ENCODE measurements at regions not wholly inside any gene's neighbourhood (a gene's known extent, or its start where the extent isn't known, plus 50 kb on each side); places are given as distances from the start of the nearest gene placed in this dataset.

DNA sequence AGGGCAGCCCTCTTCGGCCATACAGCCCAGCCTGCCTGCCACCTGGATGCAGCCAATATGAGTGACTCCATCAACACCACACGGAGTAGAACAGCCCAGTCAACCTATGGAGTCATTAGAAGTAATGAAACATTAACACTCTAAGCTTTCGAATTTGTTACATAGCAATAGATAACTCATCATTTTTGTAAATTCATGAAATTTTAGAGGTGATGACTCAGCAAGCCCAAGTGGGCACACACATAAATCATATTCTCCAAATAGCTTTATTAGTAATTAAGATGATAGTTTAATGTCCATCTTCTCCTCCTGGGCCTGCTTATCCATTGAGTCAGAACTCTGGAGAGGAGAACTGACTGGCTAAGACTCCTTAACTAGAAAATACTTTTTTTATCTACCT is 335.0 kb upstream of the KCNH8 start:
- no peak for DNase-seq

DNA sequence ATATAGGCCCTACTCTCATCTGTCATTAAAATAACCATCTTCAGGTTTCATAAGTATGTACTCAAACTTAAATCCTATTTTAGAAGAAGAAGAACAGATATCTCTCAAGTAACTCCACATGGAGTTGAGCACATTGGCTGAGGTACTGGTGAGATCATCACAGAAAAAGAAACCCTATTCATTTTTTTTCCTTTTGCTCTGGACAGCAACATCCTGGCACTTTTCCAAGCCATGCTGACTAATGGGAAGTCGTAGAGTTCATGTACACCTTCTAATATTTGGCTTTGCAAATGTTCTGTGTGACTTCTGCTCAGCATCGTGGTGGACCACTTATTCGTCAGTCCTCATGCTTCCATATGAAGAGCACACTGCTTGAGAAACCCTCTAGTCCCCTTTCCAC is 336.0 kb upstream of the KCNH8 start:
- DNase-seq, result no peak

DNA sequence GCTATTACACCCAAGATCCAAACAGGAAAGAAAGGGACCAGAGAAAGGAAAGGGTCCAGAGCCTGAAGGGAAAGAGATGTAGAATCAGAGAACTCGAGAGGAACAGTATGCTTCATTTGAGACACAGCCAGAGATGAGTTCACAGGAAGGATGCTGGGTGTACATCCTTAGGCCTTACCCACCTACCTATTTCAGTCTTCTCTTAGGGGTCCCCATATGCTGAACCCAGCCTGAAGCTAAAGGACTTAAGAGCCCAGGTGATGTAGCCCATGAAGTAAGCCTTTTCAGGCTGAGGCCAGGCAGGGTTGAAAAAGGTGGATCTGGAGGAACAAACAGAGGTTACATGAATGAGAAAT is 338.0 kb upstream of the KCNH8 start:
- no peak for DNase-seq

DNA sequence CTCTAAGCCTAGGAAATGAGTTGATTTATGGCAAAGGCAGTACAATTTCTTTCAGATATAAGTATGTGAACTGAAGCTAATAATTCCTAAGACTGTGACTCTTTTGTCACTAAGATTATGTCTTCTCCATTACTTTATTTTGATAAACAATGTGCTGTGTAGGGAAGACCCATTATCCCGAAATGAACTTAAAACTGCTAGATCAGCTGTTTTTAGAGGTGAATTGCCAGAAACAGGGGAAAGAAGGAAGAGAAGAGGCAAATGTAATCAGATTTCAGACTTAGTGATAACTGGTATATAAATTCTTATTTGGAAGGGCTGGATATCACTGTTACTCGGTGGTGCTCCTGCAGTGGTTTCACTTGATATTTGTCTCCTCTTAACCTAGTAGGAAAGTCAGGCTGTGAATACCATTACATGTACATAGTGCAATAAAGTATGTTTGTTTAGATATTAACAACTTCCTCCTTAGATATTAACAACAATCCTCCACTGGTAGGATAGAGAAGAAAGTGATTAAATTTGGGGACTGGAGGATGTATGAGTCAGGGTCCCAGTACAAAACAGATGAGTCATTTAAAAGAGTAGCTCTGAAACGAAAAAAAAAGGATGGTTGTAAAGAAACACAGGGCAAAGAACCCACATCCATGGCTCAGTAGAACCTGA is 338.5 kb upstream of the KCNH8 start:
- no peak for DNase-seq

DNA sequence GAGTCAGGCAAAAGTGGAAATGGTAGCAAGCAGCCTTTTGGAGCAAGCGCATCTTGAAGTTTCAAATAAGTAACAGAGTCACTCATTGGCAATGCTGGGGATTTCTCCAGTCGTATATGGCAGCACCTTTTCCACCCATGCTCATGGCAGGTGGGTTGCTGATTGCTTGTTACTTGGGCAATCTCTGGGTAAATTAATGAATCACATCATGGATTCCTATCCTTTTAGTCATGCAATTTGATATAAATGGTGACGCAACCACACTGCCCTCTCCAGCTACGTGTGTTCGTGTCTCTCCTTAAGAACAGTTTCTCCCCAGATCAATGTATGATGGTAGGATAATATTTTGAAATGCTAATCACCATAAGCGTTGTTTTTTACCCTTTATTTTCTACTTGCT is 339.9 kb upstream of the KCNH8 start:
- DNase-seq, result no peak

DNA sequence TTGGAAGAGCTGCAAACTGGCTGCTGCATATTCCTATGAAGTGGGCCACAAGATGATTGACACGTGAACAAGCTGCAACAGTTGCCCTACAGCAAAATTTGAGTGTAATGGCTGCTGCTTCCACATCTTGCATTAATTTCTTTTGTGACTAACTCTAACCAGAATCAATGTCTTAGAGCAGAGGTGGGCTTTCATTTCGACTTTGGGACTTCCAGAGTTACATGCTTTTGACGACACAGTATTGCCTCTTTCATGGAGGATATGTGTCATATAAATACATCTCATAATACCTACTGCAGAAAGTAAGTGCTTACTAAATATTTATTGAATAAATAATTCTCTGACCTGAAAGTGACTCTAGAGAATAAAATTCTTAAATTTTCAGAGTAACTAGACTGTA is 340.7 kb upstream of the KCNH8 start:
- DNase-seq, result no peak

DNA sequence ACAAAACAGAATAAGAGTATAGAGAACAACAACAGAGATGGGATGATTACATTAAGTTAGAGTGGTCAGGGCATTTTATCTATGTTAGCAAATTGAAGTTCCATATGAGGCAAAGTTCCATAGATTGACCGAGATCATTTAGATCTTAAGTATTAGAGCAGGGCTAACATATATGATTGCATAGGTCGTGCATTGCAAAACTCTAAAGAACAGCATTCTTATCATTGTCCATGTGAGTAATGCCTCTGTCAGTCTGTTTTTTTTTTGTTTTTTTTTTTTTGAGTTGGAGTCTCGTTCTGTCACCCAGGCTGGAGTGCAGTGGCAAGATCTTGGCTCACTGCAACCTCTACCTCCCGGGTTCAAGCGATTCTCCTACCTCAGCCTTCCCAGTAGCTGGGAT is 341.7 kb upstream of the KCNH8 start:
- DNase-seq, result no peak

DNA sequence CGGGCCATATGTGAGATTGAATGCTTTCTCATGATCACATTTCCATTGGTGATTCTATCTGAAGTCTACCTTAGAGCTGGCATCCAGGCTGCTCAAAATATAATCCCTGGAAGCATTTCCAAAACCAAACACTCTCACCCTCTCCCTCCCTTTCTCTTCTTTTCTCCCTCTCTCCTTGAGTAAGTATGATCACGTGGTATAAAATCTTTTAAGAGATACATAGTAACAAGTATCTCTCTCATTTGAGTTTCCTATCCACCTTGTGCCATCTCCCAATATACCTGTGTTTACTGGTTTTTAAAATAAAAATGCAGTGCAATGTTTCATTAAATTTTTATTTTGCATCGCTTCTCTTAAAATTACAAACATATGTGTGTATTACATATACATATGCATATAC is 350.9 kb upstream of the KCNH8 start:
- no peak for DNase-seq

DNA sequence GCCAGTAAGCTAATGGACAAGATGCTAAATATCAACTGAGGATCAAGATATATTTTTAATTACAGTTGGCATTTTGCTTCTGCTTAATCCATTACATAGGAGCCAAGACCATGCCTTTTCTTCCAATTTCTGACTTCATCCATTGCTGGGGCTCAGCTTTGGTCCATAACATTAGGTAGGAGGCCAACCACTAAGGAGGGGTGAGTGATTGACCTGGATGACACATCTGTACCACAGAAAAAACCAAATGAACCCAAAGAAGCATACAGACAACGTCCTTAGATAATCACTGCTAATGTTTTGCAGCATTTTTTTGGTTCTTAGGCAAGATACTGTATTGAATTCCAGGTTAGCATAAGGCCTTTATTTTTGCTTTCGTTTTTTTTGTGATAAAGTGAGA is 353.2 kb upstream of the KCNH8 start:
- DNase-seq, result no peak

DNA sequence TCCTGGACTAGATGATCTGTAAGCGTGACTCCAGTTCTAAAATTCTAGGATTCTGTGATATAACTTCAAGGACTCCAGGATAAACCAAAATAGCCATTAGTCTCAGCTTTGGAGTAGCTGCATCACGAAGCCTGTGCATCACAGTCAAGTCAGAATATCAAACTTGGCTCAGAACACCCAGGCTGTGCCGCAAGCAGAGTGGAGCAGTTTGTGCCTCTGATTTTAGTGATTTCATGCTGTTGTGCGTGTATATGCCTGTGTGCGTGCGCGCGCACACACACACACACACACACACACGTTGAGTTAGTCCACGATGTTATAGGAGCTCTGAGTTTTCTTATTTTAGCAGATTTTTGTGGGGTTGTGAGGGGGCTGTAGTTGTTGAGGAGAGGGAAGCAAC is 356.6 kb upstream of the KCNH8 start:
- no peak for DNase-seq

DNA sequence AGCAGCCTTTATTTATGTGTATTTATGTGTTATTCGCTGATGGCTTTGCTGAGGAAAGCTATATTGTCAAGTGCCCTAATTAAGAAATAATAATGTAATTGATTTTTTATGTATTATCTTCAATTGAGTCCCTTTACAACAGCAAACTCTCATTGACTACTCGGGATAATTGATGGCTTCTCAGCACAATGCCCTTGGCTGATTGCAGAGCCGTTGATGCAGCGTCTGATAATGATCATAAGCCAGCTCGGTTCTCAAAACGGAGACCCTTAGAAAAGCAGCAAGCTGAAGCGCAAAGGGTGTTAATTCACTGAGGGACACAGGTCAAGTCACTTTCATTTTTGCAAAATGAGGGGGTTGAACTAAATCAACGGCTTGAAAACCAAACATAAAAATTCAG is 357.1 kb upstream of the KCNH8 start:
- DNase-seq, result no peak

DNA sequence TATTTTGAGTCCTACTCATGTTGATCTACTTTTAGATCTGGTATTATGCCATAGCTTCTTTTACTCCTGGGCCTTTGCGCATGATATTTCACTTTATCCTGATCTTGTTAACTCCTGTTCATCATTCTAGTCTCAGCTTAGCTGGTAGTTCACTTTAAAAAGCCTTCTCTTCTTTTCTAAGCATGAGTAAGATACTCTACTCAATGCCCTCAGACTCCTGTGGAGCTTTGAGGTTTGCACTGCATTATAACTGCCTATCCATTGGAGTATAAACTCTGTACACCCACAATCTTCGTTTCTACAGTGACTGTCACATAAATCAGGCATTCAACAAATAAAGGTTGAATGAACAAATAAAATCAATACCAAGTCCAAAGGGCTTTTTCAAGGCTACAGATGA is 357.9 kb upstream of the KCNH8 start:
- DNase-seq, result no peak

DNA sequence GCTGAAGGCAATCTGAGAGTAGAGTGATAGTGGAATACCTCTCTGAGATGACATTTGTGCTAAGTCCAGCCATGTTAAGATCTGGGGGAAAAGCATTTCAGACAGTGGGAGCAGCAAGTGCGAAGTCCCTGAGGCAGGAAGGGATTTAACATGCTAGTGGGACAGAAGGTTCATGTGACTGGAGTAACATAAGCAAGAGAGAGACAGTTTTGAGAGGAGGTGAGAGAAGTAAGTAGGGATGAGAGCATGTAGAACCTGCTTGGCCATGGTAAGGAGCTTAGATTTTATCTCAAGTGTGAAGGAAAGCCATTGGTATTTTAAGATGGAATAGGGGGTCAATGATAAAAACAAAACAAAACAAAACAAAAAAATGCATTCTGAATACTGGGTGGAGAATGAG is 358.6 kb upstream of the KCNH8 start:
- no peak for DNase-seq

DNA sequence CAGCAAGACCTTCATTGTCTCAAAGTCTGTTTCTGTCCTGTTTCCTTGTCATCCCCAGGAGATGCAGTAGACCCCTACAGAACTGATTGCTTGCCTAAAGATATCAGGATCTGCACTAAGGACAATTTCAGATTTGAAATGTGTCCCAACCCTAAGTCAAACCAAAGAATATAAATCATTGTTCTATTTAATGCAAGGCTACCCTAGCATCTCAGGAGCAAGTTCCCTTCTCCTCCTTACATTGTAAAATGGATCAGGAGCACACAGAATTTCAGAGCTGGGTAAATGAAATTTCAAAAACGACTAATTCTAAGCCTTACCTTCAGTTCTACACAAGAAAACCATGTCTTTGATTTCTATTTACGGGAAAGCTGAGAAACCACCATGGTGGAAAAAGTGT is 360.9 kb upstream of the KCNH8 start:
- peak in 1 of 2 experiments; percentile 8 for DNase-seq

DNA sequence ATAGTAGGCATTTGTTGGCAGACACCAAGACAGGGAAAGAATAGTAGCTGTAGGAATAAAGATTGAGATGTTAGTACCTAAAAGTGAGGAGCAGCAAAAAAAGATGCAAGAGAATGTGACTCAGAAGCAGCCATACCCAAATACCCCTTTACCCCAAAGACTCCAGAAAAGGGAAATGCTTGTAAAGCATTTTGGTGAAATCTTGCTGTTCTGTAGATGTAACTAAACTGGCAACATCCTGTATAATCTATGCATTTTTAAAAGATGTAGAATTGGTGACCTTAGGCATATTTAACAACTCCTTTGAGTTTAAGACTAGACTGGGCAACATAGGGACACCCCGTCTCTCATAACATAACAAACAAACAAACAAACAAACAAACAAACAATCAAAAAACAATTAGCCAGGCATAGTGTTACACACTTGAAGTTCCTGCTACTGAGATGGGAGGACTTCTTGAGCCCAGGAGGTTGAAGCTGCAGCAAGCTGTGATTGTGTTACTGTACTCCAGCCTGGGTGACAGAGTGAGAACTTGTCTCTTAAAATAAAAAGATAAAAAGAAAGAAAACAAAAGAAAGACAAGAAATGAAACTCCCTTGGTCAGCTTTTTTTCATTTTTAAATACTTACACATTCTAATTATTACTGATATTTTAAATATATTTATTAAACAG is 361.5 kb upstream of the KCNH8 start:
- no peak for DNase-seq

DNA sequence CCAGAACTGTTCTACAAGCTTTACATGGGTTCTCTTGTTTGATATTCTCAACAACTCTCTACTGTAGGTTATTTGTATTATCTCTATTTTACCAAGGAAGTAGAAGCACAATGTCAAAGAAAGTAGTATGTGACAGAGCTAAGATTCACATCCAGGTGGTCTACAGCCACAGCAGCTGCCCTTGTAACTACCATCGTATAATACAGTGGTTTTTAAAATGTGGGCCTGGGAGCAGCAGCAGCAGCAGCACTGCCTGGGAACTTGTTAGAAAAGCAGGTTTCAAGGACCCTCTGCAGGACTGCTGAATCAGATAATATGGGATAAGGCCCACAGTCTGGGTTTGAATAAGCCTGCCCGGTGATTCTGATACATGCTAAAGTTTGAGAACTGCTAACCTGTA is 357.1 kb upstream of the SATB1 start:
- DNase-seq, result no peak

DNA sequence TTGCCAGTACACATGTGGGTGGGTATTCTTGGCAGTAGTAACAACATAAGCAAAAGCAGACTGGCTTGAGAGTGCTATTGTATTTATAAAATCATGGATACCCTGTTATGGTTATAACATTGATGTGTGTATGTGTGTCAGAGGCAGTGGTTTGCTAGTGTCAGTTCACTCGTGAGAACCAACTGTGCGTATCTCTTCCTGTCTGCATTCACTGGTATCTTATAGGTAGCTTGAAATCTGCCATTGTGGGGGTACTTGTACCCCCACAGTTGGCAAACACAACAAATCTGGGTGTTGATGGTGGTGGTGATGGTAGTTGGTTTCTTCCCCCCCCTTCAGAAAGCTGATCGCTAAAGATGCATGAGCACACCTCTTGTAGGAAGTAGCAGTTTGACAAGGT is 355.8 kb upstream of the SATB1 start:
- DNase-seq, result no peak

DNA sequence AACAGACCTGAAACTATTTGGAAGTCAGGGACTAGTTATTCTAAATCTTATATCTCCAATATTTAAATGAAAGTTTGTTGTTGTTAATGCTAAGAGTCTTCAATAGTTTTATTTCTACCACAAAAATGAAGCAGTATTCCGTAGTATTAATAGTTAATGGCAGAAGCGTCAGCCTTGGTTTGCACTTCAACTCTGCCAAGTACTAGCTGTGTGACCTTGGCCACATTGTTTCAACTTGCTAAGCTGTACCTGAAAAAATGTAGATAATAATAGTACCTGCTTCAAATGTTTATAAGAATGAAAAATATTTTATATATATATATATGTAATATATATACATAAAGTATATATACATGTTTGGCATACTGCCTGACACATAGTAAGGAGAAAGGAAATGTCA is 354.6 kb upstream of the SATB1 start:
- DNase-seq, result no peak

DNA sequence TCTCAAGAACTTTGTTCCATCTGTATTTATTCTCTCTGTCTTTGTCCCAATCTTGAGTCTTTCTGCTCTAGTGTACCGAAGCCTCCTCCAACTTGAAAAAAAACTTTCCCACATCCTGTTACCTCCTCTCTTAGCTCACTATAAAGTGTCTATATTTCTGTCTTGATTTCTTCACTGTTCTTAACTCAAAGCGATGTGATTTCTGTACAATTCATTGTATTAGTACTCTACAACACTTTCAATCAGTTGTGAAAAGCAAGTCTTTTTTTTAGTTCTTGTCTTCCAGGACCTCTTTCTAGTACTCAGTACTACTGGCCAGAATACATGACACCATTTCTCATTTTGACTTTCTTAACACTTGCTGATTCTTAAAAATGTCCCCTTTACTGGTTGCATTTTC is 353.5 kb upstream of the SATB1 start:
- DNase-seq, result no peak

DNA sequence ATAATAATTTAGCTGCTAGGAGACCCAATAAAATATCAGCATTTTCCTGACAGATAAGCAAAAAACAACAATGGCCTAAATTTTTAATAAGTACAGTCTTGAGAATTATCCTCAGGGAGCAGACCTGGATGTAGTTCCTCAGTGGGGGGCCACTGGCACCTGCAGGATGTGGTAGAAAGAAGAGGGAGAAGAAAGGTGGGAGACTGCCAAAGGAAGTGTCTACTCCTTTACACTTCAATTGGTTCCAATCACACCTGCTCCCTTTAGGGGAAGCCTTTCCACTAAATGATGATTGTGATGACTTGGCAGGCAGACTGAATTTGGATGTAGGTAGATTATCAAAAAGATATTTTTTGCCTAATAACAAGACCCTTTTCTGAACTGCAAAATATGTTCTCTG is 353.0 kb upstream of the SATB1 start:
- no peak for DNase-seq

DNA sequence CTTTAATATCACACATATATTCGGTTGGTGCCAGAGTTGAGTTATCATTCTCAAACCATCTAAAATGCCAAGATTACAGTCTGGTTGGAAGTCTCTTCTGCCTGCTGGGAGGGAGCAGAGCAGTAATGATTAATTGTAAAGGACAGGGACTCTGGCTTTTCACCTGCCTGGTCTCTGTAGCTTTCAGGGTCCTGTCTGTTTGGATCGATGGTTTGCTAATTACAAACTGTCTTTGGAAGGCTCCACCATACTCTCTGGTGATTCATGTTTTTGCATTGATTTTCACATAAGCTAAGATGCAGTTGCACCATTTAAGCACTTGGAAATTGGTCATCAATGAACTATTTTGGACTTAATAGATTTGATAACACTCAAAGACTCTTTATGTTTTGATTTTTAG is 350.4 kb upstream of the SATB1 start:
- no peak for DNase-seq

DNA sequence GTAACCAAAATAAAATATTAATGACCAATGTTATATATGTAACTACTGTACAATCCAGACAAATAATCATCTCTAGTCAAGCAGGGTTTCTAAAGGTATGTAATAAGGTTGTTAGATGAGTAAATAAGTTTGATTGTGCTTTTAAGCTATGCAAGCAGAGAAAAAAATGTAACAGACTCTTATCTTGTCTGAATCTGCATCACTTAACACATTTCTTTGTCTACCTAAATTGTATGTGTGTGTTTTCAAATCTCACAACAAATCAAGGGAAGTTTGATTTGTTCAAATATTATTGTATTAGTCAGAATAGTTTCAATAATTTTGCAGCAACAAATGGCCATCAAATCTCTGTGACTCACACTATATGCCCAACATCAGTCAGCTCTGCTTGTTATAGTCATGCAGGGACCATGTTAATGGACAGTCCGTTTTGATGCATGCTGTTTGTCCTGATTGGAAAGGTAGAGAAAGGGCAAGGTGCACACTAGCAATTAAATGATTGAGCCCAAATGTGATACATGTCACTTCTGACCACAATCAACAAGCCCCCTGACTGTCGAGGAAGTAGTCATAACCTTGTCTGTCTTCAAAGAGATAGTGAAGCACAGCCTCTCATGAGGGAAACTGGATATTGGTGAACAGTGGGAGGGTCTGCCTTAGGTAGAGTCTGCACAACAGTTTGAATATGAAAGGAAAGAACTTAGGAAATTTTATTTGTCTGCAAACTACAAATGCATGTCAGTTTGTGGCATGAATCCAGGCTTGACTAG is 349.4 kb upstream of the SATB1 start:
- DNase-seq, result no peak

DNA sequence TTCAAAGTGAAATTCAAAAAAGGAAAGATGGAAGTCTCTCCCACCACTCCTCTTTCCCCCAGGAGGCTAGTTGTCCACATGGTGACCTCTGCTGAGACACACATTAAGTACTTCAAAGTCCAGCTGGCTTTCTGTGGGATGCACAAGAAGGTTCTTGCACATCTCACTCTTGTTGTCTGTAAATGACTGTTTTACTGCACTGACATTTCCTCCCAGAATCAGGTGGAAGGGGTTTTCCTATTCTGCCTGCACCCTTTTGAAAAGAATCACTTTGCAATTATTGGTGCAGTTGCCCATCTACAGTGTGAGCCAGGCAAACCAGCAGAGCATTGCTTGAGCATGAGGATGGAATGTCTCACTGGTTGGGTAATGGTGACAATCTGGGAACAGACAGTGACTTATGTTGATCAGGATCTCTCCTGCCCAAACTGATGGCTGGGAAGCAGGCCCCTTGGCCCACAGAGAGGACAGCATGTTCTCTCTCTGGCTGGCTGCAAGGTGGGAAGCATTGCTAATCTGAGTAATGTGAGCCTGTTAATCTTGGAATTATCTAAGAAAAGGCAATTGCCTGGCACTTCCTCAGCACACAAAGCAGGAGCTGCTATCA is 347.7 kb upstream of the SATB1 start:
- DNase-seq, result no peak

DNA sequence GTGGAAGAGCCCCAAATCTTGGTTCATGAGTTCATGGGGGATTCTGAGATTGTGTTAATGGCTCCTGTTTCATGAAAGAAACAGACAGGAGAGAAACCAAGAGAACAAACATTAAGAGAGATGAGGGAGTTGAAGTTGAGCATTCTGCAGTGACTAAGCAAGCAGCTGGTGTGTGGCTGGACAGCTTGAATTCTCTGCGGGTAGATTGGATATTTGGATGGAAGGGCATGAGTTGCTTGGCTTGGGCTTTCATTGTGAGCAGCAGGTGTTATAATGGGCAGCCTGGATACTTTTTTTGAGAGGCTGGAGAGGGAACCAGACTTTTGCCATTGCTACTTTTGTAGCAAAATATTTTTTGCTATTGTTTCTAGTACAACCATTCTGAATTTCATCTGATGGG is 346.8 kb upstream of the SATB1 start:
- no peak for DNase-seq

Measured in Kasumi-1 (cell line).